ENCODE measurements at regions not wholly inside any gene's neighbourhood (a gene's known extent, or its start where the extent isn't known, plus 50 kb on each side); places are given as distances from the start of the nearest gene placed in this dataset.
"Not testable (repeated sequence)": the region's sequence is repeated elsewhere in the genome, so short reads cannot be mapped to it uniquely, and the experiment has no call there.

- Mint-ChIP-seq H3K4me3 (ENCODE audit: unreplicated experiment) (no peak overlapping the region), H3K27me3 (ENCODE audit: unreplicated experiment) (no peaks in the 10 kb centered on the region), H3K4me1 (ENCODE audit: low read depth, unreplicated experiment) (no peaks in the 10 kb centered on the region), H3K9me3 (ENCODE audit: unreplicated experiment) (peaks cover 2% of the 10 kb centered on the region), H3K36me3 (ENCODE audit: unreplicated experiment) (no peaks in the 10 kb centered on the region), H3K27ac (ENCODE audit: unreplicated experiment) (no peak overlapping the region)
- DNase-seq = no peak
- TF ChIP-seq CTCF (IDR thresholded peaks at IDR 0.05; ENCODE audit: partially characterized antibody, unreplicated experiment) = no peak
These were observed 438.9 kb upstream of the PODXL start for GRCh38 chr7:131995324-131995723.

- not testable (repeated sequence) for H3K4me3 Mint-ChIP-seq (ENCODE audit: unreplicated experiment); H3K27me3 Mint-ChIP-seq (ENCODE audit: unreplicated experiment); H3K27ac Mint-ChIP-seq (ENCODE audit: unreplicated experiment); H3K4me1 Mint-ChIP-seq (ENCODE audit: low read depth, unreplicated experiment); DNase-seq
- Mint-ChIP-seq H3K9me3 (ENCODE audit: unreplicated experiment) (peaks cover 13% of the 10 kb centered on the region), H3K36me3 (ENCODE audit: unreplicated experiment) (peaks cover 17% of the 10 kb centered on the region)
These were observed 424.6 kb upstream of the PODXL start for GRCh38 chr7:131981069-131981468.

- not testable (repeated sequence) for DNase-seq; H3K4me3 Mint-ChIP-seq (ENCODE audit: unreplicated experiment); H3K4me1 Mint-ChIP-seq (ENCODE audit: low read depth, unreplicated experiment); H3K9me3 Mint-ChIP-seq (ENCODE audit: unreplicated experiment); H3K27ac Mint-ChIP-seq (ENCODE audit: unreplicated experiment); H3K27me3 Mint-ChIP-seq (ENCODE audit: unreplicated experiment)
- H3K36me3 Mint-ChIP-seq (ENCODE audit: unreplicated experiment) = peaks cover 12% of the 10 kb centered on the region
These were observed 421.7 kb upstream of the PODXL start for GRCh38 chr7:131978118-131978517.

GRCh38 chr7:131976411-131976810 lies 420.0 kb upstream of the PODXL start:
- no peak overlapping the region for H3K27ac Mint-ChIP-seq (ENCODE audit: unreplicated experiment)
- H3K4me3 Mint-ChIP-seq (ENCODE audit: unreplicated experiment) = no peak overlapping the region
- no peak for TF ChIP-seq CTCF (IDR thresholded peaks at IDR 0.05; ENCODE audit: partially characterized antibody, unreplicated experiment)
- peaks cover 9% of the 10 kb centered on the region for H3K36me3 Mint-ChIP-seq (ENCODE audit: unreplicated experiment)
- H3K9me3 Mint-ChIP-seq (ENCODE audit: unreplicated experiment) = peaks cover 4% of the 10 kb centered on the region
- no peaks in the 10 kb centered on the region for H3K27me3 Mint-ChIP-seq (ENCODE audit: unreplicated experiment)
- DNase-seq = no peak
- no peaks in the 10 kb centered on the region for H3K4me1 Mint-ChIP-seq (ENCODE audit: low read depth, unreplicated experiment)

- H3K4me1 Mint-ChIP-seq (ENCODE audit: low read depth, unreplicated experiment) = no peaks in the 10 kb centered on the region
- H3K27me3 Mint-ChIP-seq (ENCODE audit: unreplicated experiment) = no peaks in the 10 kb centered on the region
- no peak overlapping the region for H3K4me3 Mint-ChIP-seq (ENCODE audit: unreplicated experiment)
- H3K36me3 Mint-ChIP-seq (ENCODE audit: unreplicated experiment) = peaks cover 8% of the 10 kb centered on the region
- no peak for TF ChIP-seq CTCF (IDR thresholded peaks at IDR 0.05; ENCODE audit: partially characterized antibody, unreplicated experiment)
- peaks cover 2% of the 10 kb centered on the region for H3K9me3 Mint-ChIP-seq (ENCODE audit: unreplicated experiment)
- H3K27ac Mint-ChIP-seq (ENCODE audit: unreplicated experiment) = no peak overlapping the region
- no peak for DNase-seq
These were observed 418.2 kb upstream of the PODXL start for GRCh38 chr7:131974671-131975070.

GRCh38 chr7:131972251-131972650 lies 415.8 kb upstream of the PODXL start:
- H3K4me1 Mint-ChIP-seq (ENCODE audit: low read depth, unreplicated experiment) = peaks cover 7% of the 10 kb centered on the region
- peaks cover 2% of the 10 kb centered on the region for H3K36me3 Mint-ChIP-seq (ENCODE audit: unreplicated experiment)
- no peaks in the 10 kb centered on the region for H3K27me3 Mint-ChIP-seq (ENCODE audit: unreplicated experiment)
- no peak overlapping the region for H3K27ac Mint-ChIP-seq (ENCODE audit: unreplicated experiment)
- H3K4me3 Mint-ChIP-seq (ENCODE audit: unreplicated experiment) = no peak overlapping the region
- no peak for DNase-seq
- no peak for TF ChIP-seq CTCF (IDR thresholded peaks at IDR 0.05; ENCODE audit: partially characterized antibody, unreplicated experiment)
- H3K9me3 Mint-ChIP-seq (ENCODE audit: unreplicated experiment) = peaks cover 4% of the 10 kb centered on the region
